Keratinocyte (primary cell): ENCODE measurements at regions not wholly inside any gene's neighbourhood (a gene's known extent, or its start where the extent isn't known, plus 50 kb on each side); places are given as distances from the start of the nearest gene placed in this dataset.

Source experiments
- DNase-seq: peaks from one replicate; pipeline ENCODE4 v3.0.0-alpha.2; 2011; ENCODE audit warnings: low read depth, missing footprints, low spot score
- FAIRE-seq: peaks from 2 replicates; lab custom pipeline; 2011; peaks lifted over from hg19 to GRCh38; lab: Jason Lieb, UNC
- H2AFZ ChIP-seq: 2 replicates; pipeline ENCODE4 v1.6.0; 2012; ENCODE audit warnings: low read length, control low read depth, inconsistent platforms; ENCODE audit not compliant: control insufficient read depth
- H3K27ac ChIP-seq: 2 replicates; pipeline ENCODE4 v1.5.1; 2011; ENCODE audit warnings: low read length; ENCODE audit not compliant: control insufficient read depth, insufficient read depth
- H3K27me3 ChIP-seq: 3 replicates; pipeline ENCODE4 v1.6.0; 2011; ENCODE audit warnings: low read length; ENCODE audit not compliant: control insufficient read depth, insufficient read depth; ENCODE audit errors: extremely low read depth
- H3K36me3 ChIP-seq, 2 experiments: 2 replicates in 1 of 2; 3 replicates in 1 of 2; pipeline ENCODE4 v1.5.1; 2011; ENCODE audit warnings: low read length in 2 of 2, mild to moderate bottlenecking in 1 of 2; ENCODE audit not compliant: control insufficient read depth in 2 of 2, insufficient read depth in 2 of 2; ENCODE audit errors: extremely low read depth in 1 of 2
- H3K4me1 ChIP-seq: 3 replicates; pipeline ENCODE4 v1.5.1; 2011; ENCODE audit warnings: low read length; ENCODE audit not compliant: control insufficient read depth, insufficient read depth; ENCODE audit errors: extremely low read depth
- H3K4me2 ChIP-seq: 3 replicates; pipeline ENCODE4 v1.6.0; 2011; ENCODE audit warnings: low read depth, low read length; ENCODE audit not compliant: control insufficient read depth, insufficient read depth; ENCODE audit errors: extremely low read depth
- H3K4me3 ChIP-seq, 3 experiments: fragments of 200-600 bp in 1 of 3; sonication (generic) in 1 of 3; 2 replicates in 2 of 3; 3 replicates in 1 of 3; pipeline ENCODE4 v1.5.1; 2011 to 2016; ENCODE audit warnings: low read length in 3 of 3, mild to moderate bottlenecking in 3 of 3, control low read depth in 2 of 3, inconsistent platforms in 1 of 3, low read depth in 1 of 3, mixed read lengths in 1 of 3, mixed run types in 1 of 3, moderate library complexity in 1 of 3; ENCODE audit not compliant: control insufficient read depth in 2 of 3, insufficient read depth in 2 of 3; ENCODE audit errors: extremely low read depth in 1 of 3
- H3K79me2 ChIP-seq: 2 replicates; pipeline ENCODE4 v1.6.0; 2012; ENCODE audit warnings: low read length; ENCODE audit not compliant: control insufficient read depth, insufficient read depth
- H3K9ac ChIP-seq: 3 replicates; pipeline ENCODE4 v1.6.0; 2011; ENCODE audit warnings: low read length; ENCODE audit not compliant: control insufficient read depth, insufficient read depth; ENCODE audit errors: extremely low read depth
- H3K9me1 ChIP-seq: 3 replicates; pipeline ENCODE4 v1.6.0; 2011; ENCODE audit warnings: low read length; ENCODE audit not compliant: control insufficient read depth, insufficient read depth; ENCODE audit errors: extremely low read depth
- H3K9me3 ChIP-seq: 2 replicates; pipeline ENCODE4 v1.5.1; 2012; ENCODE audit warnings: low read depth, low read length; ENCODE audit not compliant: control insufficient read depth
- H4K20me1 ChIP-seq: 3 replicates; pipeline ENCODE4 v1.6.0; 2011; ENCODE audit warnings: low read length; ENCODE audit not compliant: control insufficient read depth, insufficient read depth; ENCODE audit errors: extremely low read depth
- CTCF ChIP-seq, 3 experiments: IDR thresholded peaks in 1 of 3; conservative IDR thresholded peaks in 1 of 3; optimal IDR thresholded peaks in 1 of 3; 2 replicates in 2 of 3; 3 replicates in 1 of 3; pipeline versions ENCODE3 to v1.5.1; 2011; ENCODE audit warnings: low read length in 3 of 3, mild to moderate bottlenecking in 3 of 3, moderate library complexity in 2 of 3, control low read depth in 1 of 3, inconsistent platforms in 1 of 3; ENCODE audit not compliant: insufficient read depth in 2 of 3; ENCODE audit errors: extremely low read depth in 1 of 3
- EZH2 ChIP-seq: IDR thresholded peaks from one replicate; pipeline ENCODE4 v1.6.1; 2012; ENCODE audit warnings: inconsistent platforms, mild to moderate bottlenecking, low read length, moderate library complexity
- dilution Hi-C: fragments of 300-500 bp; cut with MboI; formaldehyde crosslinking; loops from one replicate; pipeline ENCODE4 v1.7.0; 2020; ENCODE audit warnings: low sequenced_read_pairs; ENCODE audit not compliant: extremely low pct_ligation_motif_present

GRCh38 chr16:72397876-72398275 is 225.9 kb upstream of the PMFBP1 start:
- dilution Hi-C loops: no loop called here
- DNase-seq (no peak), FAIRE-seq (no peak)
- H3K4me2 ChIP-seq: no peak overlapping the region
- TF ChIP-seq EZH2 (no peak), CTCF (optimal IDR thresholded peaks at IDR 0.05 in 1 of 3, IDR thresholded peaks at IDR 0.05 in 1 of 3, conservative IDR thresholded peaks at IDR 0.05 in 1 of 3; ENCODE audit: extremely low read depth in 1 of 3, insufficient read depth in 2 of 3, low read length in 3 of 3) (no peak)
- no peaks in the 10 kb centered on the region for H3K36me3 ChIP-seq
- H3K9ac ChIP-seq: no peak overlapping the region
- H2AFZ ChIP-seq: no peak overlapping the region
- H3K27me3 ChIP-seq: no peaks in the 10 kb centered on the region
- no peak overlapping the region for H3K27ac ChIP-seq
- no peaks in the 10 kb centered on the region for H4K20me1 ChIP-seq
- no peaks in the 10 kb centered on the region for H3K4me1 ChIP-seq
- no peaks in the 10 kb centered on the region for H3K79me2 ChIP-seq
- no peaks in the 10 kb centered on the region for H3K9me3 ChIP-seq
- H3K9me1 ChIP-seq: no peaks in the 10 kb centered on the region
- H3K4me3 ChIP-seq: no peak overlapping the region

GRCh38 chr16:72394526-72394925 is 222.6 kb upstream of the PMFBP1 start:
- Histone ChIP-seq H3K9me1 (no peaks in the 10 kb centered on the region), H3K36me3 (no peaks in the 10 kb centered on the region), H2AFZ (no peak overlapping the region), H3K4me3 (no peak overlapping the region), H3K9ac (no peak overlapping the region), H3K4me2 (no peak overlapping the region), H3K27ac (no peak overlapping the region), H3K79me2 (no peaks in the 10 kb centered on the region), H3K27me3 (no peaks in the 10 kb centered on the region), H4K20me1 (no peaks in the 10 kb centered on the region), H3K9me3 (no peaks in the 10 kb centered on the region), H3K4me1 (no peaks in the 10 kb centered on the region)
- TF ChIP-seq EZH2: no peak
- no peak for TF ChIP-seq CTCF (optimal IDR thresholded peaks at IDR 0.05 in 1 of 3, IDR thresholded peaks at IDR 0.05 in 1 of 3, conservative IDR thresholded peaks at IDR 0.05 in 1 of 3; ENCODE audit: extremely low read depth in 1 of 3, insufficient read depth in 2 of 3, low read length in 3 of 3)
- FAIRE-seq (no peak), DNase-seq (no peak)
- dilution Hi-C loops: no loop called here
